ENCODE measurements at regions not wholly inside any gene's neighbourhood (a gene's known extent, or its start where the extent isn't known, plus 50 kb on each side); places are given as distances from the start of the nearest gene placed in this dataset.

DNA sequence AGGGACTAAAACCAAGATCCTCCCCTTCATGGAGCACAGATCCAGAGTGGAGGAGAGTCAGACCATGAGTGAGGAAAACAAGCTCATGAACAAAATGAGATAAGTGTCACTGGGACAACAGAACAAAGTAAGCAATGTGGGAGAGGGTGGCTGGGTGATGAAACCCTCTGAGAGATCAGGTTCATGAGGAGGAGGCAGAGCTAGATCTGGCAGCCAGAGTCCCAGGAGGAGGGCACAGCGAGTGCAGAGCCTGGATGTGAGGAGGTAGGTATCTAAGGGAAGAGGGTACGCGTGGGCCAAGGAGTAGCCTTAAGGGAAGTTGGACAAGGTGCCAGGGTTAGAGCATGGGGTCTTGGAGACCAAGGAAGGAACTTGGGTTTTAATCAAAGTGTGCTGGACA is 1311.9 kb downstream of the UQCRFS1 start:
- Histone ChIP-seq H3K27me3 (ENCODE audit: control insufficient read depth in 1 of 2, insufficient read depth in 2 of 2, low read length in 2 of 2) (no peaks in the 10 kb centered on the region), H3K4me1 (ENCODE audit: insufficient read depth, low read length) (no peaks in the 10 kb centered on the region), H3K9me3 (ENCODE audit: low read length) (no peaks in the 10 kb centered on the region), H3K27ac (ENCODE audit: low read depth, low read length) (no peak overlapping the region), H3K9ac (ENCODE audit: low read length) (no peak overlapping the region), H3K4me3 (ENCODE audit: low read depth in 1 of 2, low read length in 2 of 2) (no peak overlapping the region), H3K36me3 (ENCODE audit: insufficient read depth, low read length) (no peaks in the 10 kb centered on the region)

DNA sequence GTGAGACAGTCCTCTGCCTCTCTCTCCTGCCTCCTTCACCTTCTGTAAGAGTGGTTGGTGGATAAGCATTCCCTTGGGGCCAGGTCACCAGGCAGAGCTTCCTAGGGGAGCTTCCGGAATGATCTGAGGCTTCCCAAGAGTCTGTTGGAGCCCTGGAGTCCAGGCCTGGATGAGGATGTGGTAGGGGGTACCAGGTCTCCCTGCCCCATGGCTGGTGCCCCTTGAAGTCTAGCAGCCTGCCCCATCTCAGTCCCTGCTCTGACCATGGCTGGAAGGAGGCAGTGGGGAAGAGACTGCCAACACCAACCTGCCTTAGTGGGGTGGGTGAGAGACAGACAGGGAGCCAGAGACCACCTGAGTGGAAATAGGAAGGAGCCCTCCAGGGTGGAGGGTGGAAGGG is 1316.9 kb downstream of the UQCRFS1 start:
- Histone ChIP-seq H3K27me3 (ENCODE audit: control insufficient read depth in 1 of 2, insufficient read depth in 2 of 2, low read length in 2 of 2) (no peaks in the 10 kb centered on the region), H3K9ac (ENCODE audit: low read length) (no peak overlapping the region), H3K4me1 (ENCODE audit: insufficient read depth, low read length) (no peaks in the 10 kb centered on the region), H3K27ac (ENCODE audit: low read depth, low read length) (no peak overlapping the region), H3K9me3 (ENCODE audit: low read length) (no peaks in the 10 kb centered on the region), H3K36me3 (ENCODE audit: insufficient read depth, low read length) (no peaks in the 10 kb centered on the region), H3K4me3 (ENCODE audit: low read depth in 1 of 2, low read length in 2 of 2) (no peak overlapping the region)

DNA sequence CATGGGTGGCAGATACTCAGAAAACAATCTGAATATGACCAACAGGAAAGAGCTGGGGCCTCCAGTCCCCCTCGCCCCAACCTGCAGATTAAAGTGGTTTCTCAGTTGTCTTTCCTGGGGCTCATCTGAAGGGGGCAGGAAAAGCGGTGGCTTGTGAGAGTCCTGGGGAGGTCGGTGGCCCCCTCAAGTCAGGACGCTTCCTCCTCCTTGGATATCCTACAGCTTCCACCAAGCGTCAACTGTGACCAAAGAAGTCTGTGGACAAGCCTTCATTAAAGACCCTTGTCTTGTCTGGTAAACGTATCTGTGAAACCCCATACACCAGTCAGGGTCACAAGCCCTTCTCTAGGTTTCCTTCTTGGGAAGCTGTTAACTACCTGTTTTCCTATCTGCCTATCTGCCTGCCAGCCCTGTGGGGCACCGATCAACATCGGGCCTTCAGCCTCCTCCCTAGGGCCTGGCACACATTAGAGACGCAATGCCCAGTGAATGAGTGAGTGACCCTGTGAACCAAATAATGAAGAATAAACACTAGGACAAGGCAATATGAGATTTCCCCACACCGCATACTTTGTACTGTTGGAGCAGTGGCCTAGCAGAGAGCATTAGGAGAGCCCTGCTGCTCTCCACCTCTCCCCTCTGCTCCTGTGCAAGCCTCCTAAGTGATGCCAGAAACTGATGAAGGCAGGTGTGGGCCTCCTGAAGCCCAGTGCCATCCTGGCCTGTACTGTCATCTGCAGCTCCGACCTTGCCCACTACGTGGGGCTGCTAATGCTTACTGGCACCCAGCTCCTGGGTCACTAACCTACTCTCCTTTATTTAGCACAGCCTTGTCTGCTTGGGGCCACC is 1317.8 kb downstream of the UQCRFS1 start:
- H3K9ac ChIP-seq (ENCODE audit: low read length) = no peak overlapping the region

DNA sequence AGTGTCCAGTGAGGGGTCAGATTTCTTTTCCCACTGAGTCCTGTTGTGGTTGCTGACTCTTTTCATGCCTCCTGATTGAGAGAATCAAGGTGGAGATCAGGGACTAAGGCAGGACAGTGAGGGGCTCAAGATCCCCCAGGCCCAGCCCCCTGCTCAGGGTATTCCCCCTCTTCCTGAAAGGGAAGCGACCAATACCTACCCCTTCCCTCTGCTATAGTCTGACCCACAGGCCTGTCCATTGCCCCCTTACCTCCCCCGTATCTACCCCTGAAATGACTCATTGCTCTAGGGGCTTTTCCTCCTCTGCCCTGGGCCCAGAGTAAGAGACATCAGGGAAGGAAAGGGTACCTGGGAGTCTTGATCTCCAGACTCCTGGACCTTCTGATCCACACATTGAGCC is 1320.5 kb downstream of the UQCRFS1 start:
- H3K4me1 ChIP-seq (ENCODE audit: insufficient read depth, low read length) = no peaks in the 10 kb centered on the region
- no peak overlapping the region for H3K4me3 ChIP-seq (ENCODE audit: low read depth in 1 of 2, low read length in 2 of 2)
- no peaks in the 10 kb centered on the region for H3K36me3 ChIP-seq (ENCODE audit: insufficient read depth, low read length)
- H3K9me3 ChIP-seq (ENCODE audit: low read length) = no peaks in the 10 kb centered on the region
- H3K27me3 ChIP-seq (ENCODE audit: control insufficient read depth in 1 of 2, insufficient read depth in 2 of 2, low read length in 2 of 2) = no peaks in the 10 kb centered on the region
- no peak overlapping the region for H3K27ac ChIP-seq (ENCODE audit: low read depth, low read length)
- no peak overlapping the region for H3K9ac ChIP-seq (ENCODE audit: low read length)

More for the DNA sequence above, 1317.8 kb downstream of the UQCRFS1 start:
- H3K27ac ChIP-seq (ENCODE audit: low read depth, low read length) = no peak overlapping the region
- no peaks in the 10 kb centered on the region for H3K27me3 ChIP-seq (ENCODE audit: control insufficient read depth in 1 of 2, insufficient read depth in 2 of 2, low read length in 2 of 2)
- no peaks in the 10 kb centered on the region for H3K36me3 ChIP-seq (ENCODE audit: insufficient read depth, low read length)
- no peaks in the 10 kb centered on the region for H3K9me3 ChIP-seq (ENCODE audit: low read length)
- no peaks in the 10 kb centered on the region for H3K4me1 ChIP-seq (ENCODE audit: insufficient read depth, low read length)
- no peak overlapping the region for H3K4me3 ChIP-seq (ENCODE audit: low read depth in 1 of 2, low read length in 2 of 2)

DNA sequence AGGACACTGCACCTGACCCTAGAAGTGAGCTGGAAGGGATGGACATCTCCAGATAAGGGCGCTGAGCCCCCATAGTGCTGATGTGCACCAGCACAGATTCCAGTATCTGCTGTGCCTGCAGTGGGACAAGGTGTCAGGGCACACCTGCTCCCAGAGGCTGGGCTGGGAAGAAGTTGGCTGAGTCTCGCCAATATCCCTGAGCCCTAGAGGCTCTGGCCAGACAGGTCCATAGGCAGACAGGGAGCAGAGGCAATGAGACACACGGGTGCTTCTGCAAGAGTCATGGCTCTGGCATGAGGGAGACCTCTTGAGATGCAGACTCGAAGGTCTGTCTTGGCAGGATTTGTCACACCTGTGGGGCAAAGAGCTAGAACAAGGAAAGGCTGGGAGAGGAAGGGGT is 1321.5 kb downstream of the UQCRFS1 start:
- no peak overlapping the region for H3K4me3 ChIP-seq (ENCODE audit: low read depth in 1 of 2, low read length in 2 of 2)
- no peaks in the 10 kb centered on the region for H3K27me3 ChIP-seq (ENCODE audit: control insufficient read depth in 1 of 2, insufficient read depth in 2 of 2, low read length in 2 of 2)
- no peak overlapping the region for H3K27ac ChIP-seq (ENCODE audit: low read depth, low read length)
- no peak overlapping the region for H3K9ac ChIP-seq (ENCODE audit: low read length)
- H3K4me1 ChIP-seq (ENCODE audit: insufficient read depth, low read length) = no peaks in the 10 kb centered on the region
- no peaks in the 10 kb centered on the region for H3K36me3 ChIP-seq (ENCODE audit: insufficient read depth, low read length)
- no peaks in the 10 kb centered on the region for H3K9me3 ChIP-seq (ENCODE audit: low read length)

DNA sequence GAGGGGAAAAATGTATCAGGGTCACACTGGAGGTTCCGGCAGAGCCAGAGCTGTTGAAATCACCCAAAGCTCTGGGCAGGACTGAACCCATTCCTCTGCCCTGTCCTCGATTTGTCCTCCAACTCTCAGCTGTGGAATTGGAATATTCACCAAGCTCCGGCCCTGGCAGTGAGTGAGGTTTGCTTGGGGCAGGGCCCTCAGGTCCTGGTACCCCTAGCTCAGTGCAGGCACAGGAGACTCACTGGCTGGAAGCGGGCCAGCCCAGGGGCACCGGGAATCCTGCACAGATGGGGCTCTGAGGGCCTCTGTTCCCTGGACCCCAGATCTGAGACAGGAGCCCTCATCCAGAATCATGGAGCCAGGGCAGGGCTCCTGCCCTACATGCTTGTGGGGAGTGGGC is 1322.3 kb downstream of the UQCRFS1 start:
- H3K9ac ChIP-seq (ENCODE audit: low read length) = no peak overlapping the region
- no peaks in the 10 kb centered on the region for H3K4me1 ChIP-seq (ENCODE audit: insufficient read depth, low read length)
- H3K9me3 ChIP-seq (ENCODE audit: low read length) = no peaks in the 10 kb centered on the region
- H3K36me3 ChIP-seq (ENCODE audit: insufficient read depth, low read length) = no peaks in the 10 kb centered on the region
- no peak overlapping the region for H3K27ac ChIP-seq (ENCODE audit: low read depth, low read length)
- no peaks in the 10 kb centered on the region for H3K27me3 ChIP-seq (ENCODE audit: control insufficient read depth in 1 of 2, insufficient read depth in 2 of 2, low read length in 2 of 2)
- H3K4me3 ChIP-seq (ENCODE audit: low read depth in 1 of 2, low read length in 2 of 2) = no peak overlapping the region

DNA sequence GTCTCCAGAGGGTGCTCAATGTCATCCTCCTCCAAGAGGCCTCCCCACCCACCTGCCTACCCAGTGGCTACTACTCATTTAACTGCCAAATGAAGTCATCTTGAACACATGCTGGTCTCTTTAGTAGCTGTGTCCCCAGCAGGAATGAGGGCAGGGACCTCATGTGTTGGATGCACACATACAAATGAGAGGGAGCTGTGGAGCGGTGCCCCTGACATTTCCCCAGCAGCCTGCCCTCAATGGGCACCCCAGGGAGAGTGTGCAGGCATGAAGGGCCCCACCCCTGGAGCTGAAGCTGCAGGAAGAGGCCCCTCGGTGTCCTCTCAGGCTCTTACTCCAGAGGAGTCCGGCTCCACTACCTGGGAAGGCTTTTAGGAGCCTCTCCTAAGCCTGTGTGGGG is 1322.7 kb downstream of the UQCRFS1 start:
- no peak overlapping the region for H3K27ac ChIP-seq (ENCODE audit: low read depth, low read length)
- no peaks in the 10 kb centered on the region for H3K27me3 ChIP-seq (ENCODE audit: control insufficient read depth in 1 of 2, insufficient read depth in 2 of 2, low read length in 2 of 2)

DNA sequence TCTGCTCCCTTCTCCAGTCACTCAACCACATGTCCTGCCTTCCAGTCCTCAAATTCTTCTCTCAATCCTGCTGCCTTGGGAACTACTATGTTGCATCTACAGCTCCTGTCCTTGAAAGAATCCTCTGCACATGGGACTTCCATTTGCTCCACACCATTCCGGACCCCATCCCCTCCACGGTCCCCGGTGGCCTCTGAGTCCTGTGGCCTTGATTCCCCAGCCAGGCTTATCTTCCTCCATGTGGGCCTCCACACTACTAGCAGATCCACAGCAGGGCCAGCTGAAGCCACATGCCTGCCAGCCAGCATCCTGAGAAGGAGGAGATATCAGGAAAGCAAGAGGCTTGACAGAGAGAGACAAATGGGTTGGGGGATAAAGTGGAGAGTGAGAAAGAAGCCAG is 1323.8 kb downstream of the UQCRFS1 start:
- Histone ChIP-seq H3K4me1 (ENCODE audit: insufficient read depth, low read length) (no peaks in the 10 kb centered on the region), H3K27ac (ENCODE audit: low read depth, low read length) (no peak overlapping the region), H3K36me3 (ENCODE audit: insufficient read depth, low read length) (no peaks in the 10 kb centered on the region), H3K9me3 (ENCODE audit: low read length) (no peaks in the 10 kb centered on the region), H3K9ac (ENCODE audit: low read length) (no peak overlapping the region), H3K4me3 (ENCODE audit: low read depth in 1 of 2, low read length in 2 of 2) (no peak overlapping the region), H3K27me3 (ENCODE audit: control insufficient read depth in 1 of 2, insufficient read depth in 2 of 2, low read length in 2 of 2) (no peaks in the 10 kb centered on the region)

More for the DNA sequence above, 1322.7 kb downstream of the UQCRFS1 start:
- H3K9ac ChIP-seq (ENCODE audit: low read length) = no peak overlapping the region
- no peaks in the 10 kb centered on the region for H3K4me1 ChIP-seq (ENCODE audit: insufficient read depth, low read length)
- H3K36me3 ChIP-seq (ENCODE audit: insufficient read depth, low read length) = no peaks in the 10 kb centered on the region
- no peaks in the 10 kb centered on the region for H3K9me3 ChIP-seq (ENCODE audit: low read length)
- H3K4me3 ChIP-seq (ENCODE audit: low read depth in 1 of 2, low read length in 2 of 2) = no peak overlapping the region

DNA sequence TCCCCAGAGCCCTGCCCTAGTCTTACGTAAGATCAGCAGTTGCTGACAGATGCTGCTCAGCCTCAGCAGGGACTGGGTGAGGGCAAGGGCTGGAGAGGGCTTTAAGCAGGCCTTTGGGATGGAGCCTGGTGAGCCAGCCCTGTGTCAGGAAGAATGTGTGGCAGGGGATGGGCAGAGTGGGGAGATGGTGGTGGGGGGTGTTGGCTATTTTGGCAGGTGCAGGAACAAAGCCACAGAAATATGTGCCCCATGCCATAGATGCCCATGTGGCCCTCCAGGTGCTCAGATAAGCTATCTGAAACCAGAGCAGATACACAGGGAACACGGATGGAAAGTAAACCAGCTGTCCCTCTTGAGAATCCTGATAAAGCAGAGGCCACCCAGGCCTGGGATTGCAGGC is 1325.0 kb downstream of the UQCRFS1 start:
- no peaks in the 10 kb centered on the region for H3K4me1 ChIP-seq (ENCODE audit: insufficient read depth, low read length)
- no peak overlapping the region for H3K9ac ChIP-seq (ENCODE audit: low read length)
- no peaks in the 10 kb centered on the region for H3K9me3 ChIP-seq (ENCODE audit: low read length)
- no peak overlapping the region for H3K4me3 ChIP-seq (ENCODE audit: low read depth in 1 of 2, low read length in 2 of 2)
- no peaks in the 10 kb centered on the region for H3K27me3 ChIP-seq (ENCODE audit: control insufficient read depth in 1 of 2, insufficient read depth in 2 of 2, low read length in 2 of 2)
- H3K27ac ChIP-seq (ENCODE audit: low read depth, low read length) = no peak overlapping the region
- no peaks in the 10 kb centered on the region for H3K36me3 ChIP-seq (ENCODE audit: insufficient read depth, low read length)

DNA sequence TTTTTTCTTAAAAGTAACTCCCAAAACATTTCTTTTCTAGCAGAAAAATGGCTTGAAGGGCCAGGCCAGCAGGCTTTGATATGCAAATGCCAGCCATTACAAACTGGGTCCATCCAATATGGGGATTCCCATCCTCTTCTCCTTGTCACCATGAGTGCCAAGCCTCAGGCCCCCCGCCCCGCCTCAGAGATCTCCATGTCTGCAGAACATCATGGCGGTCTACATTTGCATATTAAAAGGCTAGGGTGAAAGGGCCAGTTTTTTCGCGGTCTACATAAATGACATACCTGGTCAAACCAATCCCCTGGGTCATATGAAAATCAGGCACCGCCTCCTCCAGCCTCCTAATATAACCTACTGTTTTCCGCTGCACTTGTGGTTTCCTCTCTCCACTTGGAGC is 1327.6 kb downstream of the UQCRFS1 start:
- H3K9ac ChIP-seq (ENCODE audit: low read length) = no peak overlapping the region
- H3K36me3 ChIP-seq (ENCODE audit: insufficient read depth, low read length) = no peaks in the 10 kb centered on the region
- H3K9me3 ChIP-seq (ENCODE audit: low read length) = no peaks in the 10 kb centered on the region
- H3K27me3 ChIP-seq (ENCODE audit: control insufficient read depth in 1 of 2, insufficient read depth in 2 of 2, low read length in 2 of 2) = no peaks in the 10 kb centered on the region
- no peak overlapping the region for H3K4me3 ChIP-seq (ENCODE audit: low read depth in 1 of 2, low read length in 2 of 2)
- no peak overlapping the region for H3K27ac ChIP-seq (ENCODE audit: low read depth, low read length)
- H3K4me1 ChIP-seq (ENCODE audit: insufficient read depth, low read length) = no peaks in the 10 kb centered on the region

DNA sequence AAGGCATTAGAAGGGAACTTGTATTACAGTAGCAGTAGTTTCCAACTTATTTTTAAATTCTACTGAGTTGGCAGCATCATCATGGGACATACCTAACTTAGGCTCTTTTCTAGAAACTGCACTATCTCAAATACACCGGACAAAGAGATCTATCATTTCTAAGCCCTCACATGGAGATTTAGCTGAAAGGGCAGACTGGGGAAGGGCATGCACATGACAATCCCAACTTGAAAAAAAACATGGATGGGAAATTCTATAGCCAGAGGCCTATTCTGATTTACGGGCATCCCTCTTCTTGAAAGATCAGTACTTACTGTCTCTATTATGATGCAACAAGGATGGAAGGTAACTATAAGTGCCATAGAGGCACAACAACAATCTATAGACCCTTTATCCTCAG is 1328.6 kb downstream of the UQCRFS1 start:
- Histone ChIP-seq H3K36me3 (ENCODE audit: insufficient read depth, low read length) (no peaks in the 10 kb centered on the region), H3K9me3 (ENCODE audit: low read length) (no peaks in the 10 kb centered on the region), H3K4me1 (ENCODE audit: insufficient read depth, low read length) (no peaks in the 10 kb centered on the region), H3K27ac (ENCODE audit: low read depth, low read length) (no peak overlapping the region), H3K27me3 (ENCODE audit: control insufficient read depth in 1 of 2, insufficient read depth in 2 of 2, low read length in 2 of 2) (no peaks in the 10 kb centered on the region), H3K4me3 (ENCODE audit: low read depth in 1 of 2, low read length in 2 of 2) (no peak overlapping the region), H3K9ac (ENCODE audit: low read length) (no peak overlapping the region)

DNA sequence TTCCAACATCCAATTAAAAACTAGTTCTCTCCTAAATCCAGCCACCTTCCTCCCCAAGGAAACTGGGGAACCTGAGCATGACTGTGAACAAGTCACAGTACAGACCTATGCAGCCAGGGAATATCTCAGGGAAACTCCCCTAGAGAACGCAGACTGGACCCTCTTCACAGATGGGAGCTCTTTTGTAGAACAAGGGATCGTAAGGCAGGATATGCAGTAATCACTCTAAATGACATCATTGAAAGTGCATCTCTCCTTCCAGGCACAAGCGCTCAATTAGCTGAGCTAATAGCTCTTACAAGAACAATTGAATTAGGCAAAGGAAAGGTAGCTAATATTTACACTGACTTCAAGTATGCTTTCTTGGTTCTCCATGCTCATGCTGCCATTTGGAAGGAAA is 1331.7 kb downstream of the UQCRFS1 start:
- Histone ChIP-seq H3K4me3 (ENCODE audit: low read depth in 1 of 2, low read length in 2 of 2) (no peak overlapping the region), H3K36me3 (ENCODE audit: insufficient read depth, low read length) (no peaks in the 10 kb centered on the region), H3K4me1 (ENCODE audit: insufficient read depth, low read length) (no peaks in the 10 kb centered on the region), H3K27ac (ENCODE audit: low read depth, low read length) (no peak overlapping the region), H3K9ac (ENCODE audit: low read length) (no peak overlapping the region), H3K9me3 (ENCODE audit: low read length) (no peaks in the 10 kb centered on the region), H3K27me3 (ENCODE audit: control insufficient read depth in 1 of 2, insufficient read depth in 2 of 2, low read length in 2 of 2) (no peaks in the 10 kb centered on the region)
